ENCODE measurements at regions not wholly inside any gene's neighbourhood (a gene's known extent, or its start where the extent isn't known, plus 50 kb on each side); places are given as distances from the start of the nearest gene placed in this dataset.

- TF ChIP-seq POLR2A (IDR thresholded peaks at IDR 0.05) = no peak
- TF ChIP-seq, protein P1, sequence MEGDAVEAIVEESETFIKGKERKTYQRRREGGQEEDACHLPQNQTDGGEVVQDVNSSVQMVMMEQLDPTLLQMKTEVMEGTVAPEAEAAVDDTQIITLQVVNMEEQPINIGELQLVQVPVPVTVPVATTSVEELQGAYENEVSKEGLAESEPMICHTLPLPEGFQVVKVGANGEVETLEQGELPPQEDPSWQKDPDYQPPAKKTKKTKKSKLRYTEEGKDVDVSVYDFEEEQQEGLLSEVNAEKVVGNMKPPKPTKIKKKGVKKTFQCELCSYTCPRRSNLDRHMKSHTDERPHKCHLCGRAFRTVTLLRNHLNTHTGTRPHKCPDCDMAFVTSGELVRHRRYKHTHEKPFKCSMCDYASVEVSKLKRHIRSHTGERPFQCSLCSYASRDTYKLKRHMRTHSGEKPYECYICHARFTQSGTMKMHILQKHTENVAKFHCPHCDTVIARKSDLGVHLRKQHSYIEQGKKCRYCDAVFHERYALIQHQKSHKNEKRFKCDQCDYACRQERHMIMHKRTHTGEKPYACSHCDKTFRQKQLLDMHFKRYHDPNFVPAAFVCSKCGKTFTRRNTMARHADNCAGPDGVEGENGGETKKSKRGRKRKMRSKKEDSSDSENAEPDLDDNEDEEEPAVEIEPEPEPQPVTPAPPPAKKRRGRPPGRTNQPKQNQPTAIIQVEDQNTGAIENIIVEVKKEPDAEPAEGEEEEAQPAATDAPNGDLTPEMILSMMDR (IDR thresholded peaks at IDR 0.05 in 8 of 11, conservative IDR thresholded peaks at IDR 0.05 in 3 of 11) = no peak
- TF ChIP-seq POLR2AphosphoS5 (IDR thresholded peaks at IDR 0.05) = no peak
Observed at GRCh38 chr1:103259982-103260381, 151.7 kb upstream of the COL11A1 start.
